ENCODE measurements at regions not wholly inside any gene's neighbourhood (a gene's known extent, or its start where the extent isn't known, plus 50 kb on each side); places are given as distances from the start of the nearest gene placed in this dataset.

DNA sequence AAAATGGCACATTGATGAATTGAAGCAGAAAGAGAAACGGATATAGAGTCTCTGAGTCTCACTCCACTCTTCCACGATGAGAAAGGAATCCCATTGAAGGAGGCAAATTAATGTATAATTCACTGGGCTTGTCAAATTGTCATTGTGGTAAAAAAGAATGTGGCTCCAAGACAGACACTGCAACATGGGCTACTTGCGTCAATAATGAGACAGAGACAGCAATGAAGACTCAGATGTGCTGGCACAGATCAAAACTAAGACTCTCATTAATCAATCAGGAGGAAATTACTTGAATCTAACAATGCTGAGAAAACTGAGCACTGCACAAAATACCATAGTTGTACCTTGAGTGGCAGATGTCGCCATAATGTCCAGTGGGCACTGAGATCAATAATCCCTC, 1485.5 kb downstream of the TECRL start:
- TF ChIP-seq, protein P1, sequence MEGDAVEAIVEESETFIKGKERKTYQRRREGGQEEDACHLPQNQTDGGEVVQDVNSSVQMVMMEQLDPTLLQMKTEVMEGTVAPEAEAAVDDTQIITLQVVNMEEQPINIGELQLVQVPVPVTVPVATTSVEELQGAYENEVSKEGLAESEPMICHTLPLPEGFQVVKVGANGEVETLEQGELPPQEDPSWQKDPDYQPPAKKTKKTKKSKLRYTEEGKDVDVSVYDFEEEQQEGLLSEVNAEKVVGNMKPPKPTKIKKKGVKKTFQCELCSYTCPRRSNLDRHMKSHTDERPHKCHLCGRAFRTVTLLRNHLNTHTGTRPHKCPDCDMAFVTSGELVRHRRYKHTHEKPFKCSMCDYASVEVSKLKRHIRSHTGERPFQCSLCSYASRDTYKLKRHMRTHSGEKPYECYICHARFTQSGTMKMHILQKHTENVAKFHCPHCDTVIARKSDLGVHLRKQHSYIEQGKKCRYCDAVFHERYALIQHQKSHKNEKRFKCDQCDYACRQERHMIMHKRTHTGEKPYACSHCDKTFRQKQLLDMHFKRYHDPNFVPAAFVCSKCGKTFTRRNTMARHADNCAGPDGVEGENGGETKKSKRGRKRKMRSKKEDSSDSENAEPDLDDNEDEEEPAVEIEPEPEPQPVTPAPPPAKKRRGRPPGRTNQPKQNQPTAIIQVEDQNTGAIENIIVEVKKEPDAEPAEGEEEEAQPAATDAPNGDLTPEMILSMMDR (IDR thresholded peaks at IDR 0.05): no peak
- Histone ChIP-seq H3K27ac (no peak overlapping the region), H3K4me3 (no peak overlapping the region)
- no peak for DNase-seq (ENCODE audit: low spot score)

DNA sequence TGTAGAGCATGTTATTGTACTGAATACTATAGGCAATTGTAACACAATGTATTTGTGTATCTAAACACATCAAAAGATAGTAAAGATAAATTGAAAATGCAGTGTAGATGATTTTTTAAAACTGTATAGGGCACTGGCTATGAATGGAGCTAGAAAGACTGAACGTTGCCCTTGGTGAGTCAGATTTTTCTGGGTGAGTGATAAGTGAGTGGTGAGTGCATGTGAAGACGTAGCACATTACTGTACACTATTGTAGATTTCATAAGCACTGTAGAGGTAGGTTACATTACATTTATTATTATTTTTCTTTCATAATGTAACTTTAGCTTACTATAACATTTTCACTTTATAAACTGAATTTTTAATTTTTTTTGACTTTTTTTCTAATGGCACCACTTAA, 1491.6 kb downstream of the TECRL start:
- no peak overlapping the region for H3K27ac ChIP-seq
- TF ChIP-seq, protein P1 (IDR thresholded peaks at IDR 0.05): no peak

DNA sequence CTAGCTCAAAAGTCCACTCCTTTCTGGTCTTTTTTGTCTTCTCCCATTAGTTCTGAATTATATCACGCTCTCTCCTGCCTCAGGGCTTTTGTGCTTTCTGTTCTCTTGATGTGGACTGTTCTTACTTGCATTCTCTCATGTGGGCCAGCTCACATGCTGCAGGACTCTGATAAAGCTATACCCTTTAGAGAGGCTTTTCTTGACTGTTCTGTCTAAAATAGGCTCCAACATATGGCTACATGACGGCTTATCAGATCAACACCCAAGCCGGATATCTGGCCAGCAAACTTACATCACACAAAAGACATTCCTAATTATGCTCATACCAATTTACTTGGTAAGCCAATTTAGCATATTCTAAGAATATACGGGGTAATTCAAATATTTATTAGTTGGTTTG, 1494.5 kb downstream of the TECRL start:
- no peak overlapping the region for H3K27ac ChIP-seq
- no peak overlapping the region for H3K4me3 ChIP-seq
- no peak for DNase-seq (ENCODE audit: low spot score)
- TF ChIP-seq, protein P1 (IDR thresholded peaks at IDR 0.05): no peak

More for the DNA sequence above, 1491.6 kb downstream of the TECRL start:
- no peak for DNase-seq (ENCODE audit: low spot score)
- no peak overlapping the region for H3K4me3 ChIP-seq

DNA sequence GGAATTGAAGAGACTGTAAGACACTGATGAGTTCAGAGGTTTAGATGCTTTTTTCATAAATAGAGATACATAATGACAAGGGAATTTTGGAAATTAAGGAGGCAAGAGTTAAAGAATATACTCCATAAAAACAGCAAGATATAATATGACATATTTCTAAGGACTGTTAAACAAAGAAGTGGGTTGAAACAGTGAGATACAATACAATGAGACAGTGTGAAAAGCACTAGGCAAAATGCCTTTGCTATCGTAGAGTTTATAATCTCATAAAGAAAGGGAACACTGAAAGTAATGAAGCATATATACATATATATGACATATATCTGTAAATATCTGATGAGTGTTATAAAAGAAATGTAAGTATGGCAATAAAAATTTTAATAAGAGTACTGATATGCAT, 1496.2 kb downstream of the TECRL start:
- DNase-seq (ENCODE audit: low spot score): no peak
- TF ChIP-seq, protein P1 (IDR thresholded peaks at IDR 0.05): no peak
- Histone ChIP-seq H3K4me3 (no peak overlapping the region), H3K27ac (no peak overlapping the region)

DNA sequence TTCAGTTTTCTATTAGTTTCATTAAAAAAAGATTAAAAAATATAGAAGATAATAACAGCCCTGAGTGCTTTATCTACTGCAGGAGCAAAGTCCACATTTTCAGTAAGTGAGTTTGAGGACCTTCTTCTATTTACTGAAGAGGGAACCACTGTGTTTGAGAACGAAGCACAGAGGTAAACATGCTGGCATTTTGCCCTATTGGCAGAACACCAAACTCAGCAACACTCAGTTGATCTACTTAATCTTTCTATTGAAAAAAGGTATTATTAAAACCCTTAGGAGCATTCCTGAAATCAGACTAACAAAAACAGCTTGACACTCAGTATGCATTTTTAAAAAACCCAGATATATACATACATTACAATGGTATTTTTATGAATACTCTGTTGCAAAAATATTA, 1496.7 kb downstream of the TECRL start:
- Histone ChIP-seq H3K4me3 (no peak overlapping the region), H3K27ac (no peak overlapping the region)
- TF ChIP-seq, protein P1 (IDR thresholded peaks at IDR 0.05): no peak
- no peak for DNase-seq (ENCODE audit: low spot score)

DNA sequence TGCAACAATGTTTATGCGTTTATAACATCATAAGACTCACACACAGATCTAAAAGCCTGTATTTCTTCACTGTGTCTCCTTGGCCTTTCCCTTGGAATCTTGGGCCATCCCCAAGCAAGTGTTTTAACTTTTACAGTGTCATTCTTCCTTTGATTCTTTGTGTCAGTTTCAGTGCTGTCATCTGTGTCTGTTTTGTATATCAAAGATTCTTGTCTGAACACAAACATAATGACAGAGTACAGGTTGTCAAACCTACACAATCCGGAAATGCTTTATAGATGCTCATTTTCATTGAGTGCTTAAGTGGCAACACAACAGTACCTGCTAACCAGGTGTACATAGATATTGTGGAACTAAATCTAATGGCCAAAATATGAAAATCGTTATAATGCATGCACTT, 1500.0 kb downstream of the TECRL start:
- TF ChIP-seq, protein P1 (IDR thresholded peaks at IDR 0.05): no peak
- no peak overlapping the region for H3K4me3 ChIP-seq
- H3K27ac ChIP-seq: no peak overlapping the region
- no peak for DNase-seq (ENCODE audit: low spot score)

DNA sequence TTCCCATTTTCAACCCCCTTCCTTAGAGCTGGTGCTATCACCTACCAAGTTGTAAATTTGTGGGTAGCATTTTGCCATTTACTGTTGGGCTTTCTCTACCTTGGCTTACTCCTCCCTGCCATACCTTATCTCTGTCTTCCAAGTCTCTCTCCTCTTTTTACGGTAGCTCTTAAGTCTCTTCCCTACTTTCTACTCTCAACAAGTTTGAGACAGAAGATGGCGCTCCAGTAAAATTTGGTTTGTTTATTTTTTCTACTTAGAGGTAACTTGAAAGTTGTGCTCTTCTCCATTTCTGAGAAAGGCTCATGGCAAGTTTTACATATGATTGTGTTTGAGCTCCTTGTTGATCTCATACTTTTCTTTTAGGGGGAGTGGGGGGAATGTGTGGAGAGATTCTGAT, 1508.1 kb downstream of the TECRL start:
- Histone ChIP-seq H3K27ac (no peak overlapping the region), H3K4me3 (no peak overlapping the region)
- TF ChIP-seq, protein P1 (IDR thresholded peaks at IDR 0.05): no peak
- DNase-seq (ENCODE audit: low spot score): no peak
